HepG2 (cell line): ENCODE measurements at regions not wholly inside any gene's neighbourhood (a gene's known extent, or its start where the extent isn't known, plus 50 kb on each side); places are given as distances from the start of the nearest gene placed in this dataset.

ENCODE experiments used
- DMAP1 ChIP-seq: IDR thresholded peaks from 2 replicates; pipeline ENCODE4 v1.6.1; 2016
- DNMT3B ChIP-seq: conservative IDR thresholded peaks from 2 replicates; pipeline ENCODE4 v1.6.1; 2016; ENCODE audit warnings: missing biosample characterization, control low read depth
- FOSL2 ChIP-seq: sonication (generic); formaldehyde crosslinking; IDR thresholded peaks from 2 replicates; pipeline ENCODE4 v1.4.0; 2020; ENCODE audit warnings: missing genetic modification reagents
- MAFG ChIP-seq: sonication (generic); formaldehyde crosslinking; IDR thresholded peaks from 2 replicates; pipeline ENCODE4 v1.5.1; 2020; ENCODE audit warnings: mild to moderate bottlenecking, missing genetic modification reagents
- MXD4 ChIP-seq: IDR thresholded peaks from 2 replicates; pipeline ENCODE4 v1.6.1; 2016; ENCODE audit warnings: mild to moderate bottlenecking, missing biosample characterization, missing genetic modification reagents
- NCOR1 ChIP-seq: fragments of 200-600 bp; sonication (generic); IDR thresholded peaks from 2 replicates; pipeline ENCODE4 v1.7.0; 2017; ENCODE audit warnings: antibody characterized with exemption, low read length, borderline replicate concordance
- NR3C1 ChIP-seq: sonication (generic); formaldehyde crosslinking; IDR thresholded peaks from 2 replicates; pipeline ENCODE4 v1.4.0; 2020; ENCODE audit warnings: missing genetic modification reagents
- PBX2 ChIP-seq: IDR thresholded peaks from 2 replicates; pipeline ENCODE4 v1.6.1; 2016; ENCODE audit warnings: control low read depth
- PLSCR1 ChIP-seq: sonication (generic); formaldehyde crosslinking; IDR thresholded peaks from 2 replicates; pipeline ENCODE4 v1.5.0; 2020; ENCODE audit warnings: missing genetic modification reagents, mild to moderate bottlenecking, borderline replicate concordance
- POGK ChIP-seq: sonication (generic); formaldehyde crosslinking; conservative IDR thresholded peaks from 2 replicates; pipeline ENCODE4 v1.8.0; 2022; ENCODE audit warnings: mild to moderate bottlenecking, moderate library complexity, missing genetic modification reagents
- PPARG ChIP-seq: conservative IDR thresholded peaks from 2 replicates; pipeline ENCODE4 v1.6.1; 2016; ENCODE audit warnings: missing biosample characterization, missing genetic modification reagents
- ZBED4 ChIP-seq: sonication (generic); formaldehyde crosslinking; IDR thresholded peaks from 2 replicates; pipeline ENCODE4 v1.4.0; 2020; ENCODE audit warnings: missing genetic modification reagents, borderline replicate concordance
- ZBTB43 ChIP-seq: sonication (generic); formaldehyde crosslinking; conservative IDR thresholded peaks from 2 replicates; pipeline ENCODE4 v1.4.0; 2020; ENCODE audit warnings: missing genetic modification reagents
- ZC3H4 ChIP-seq: sonication (generic); formaldehyde crosslinking; IDR thresholded peaks from 2 replicates; pipeline ENCODE4 v1.4.0; 2020; ENCODE audit warnings: missing genetic modification reagents, borderline replicate concordance
- ZFP90 ChIP-seq: sonication (generic); formaldehyde crosslinking; IDR thresholded peaks from 2 replicates; pipeline ENCODE4 v1.8.0; 2022; ENCODE audit warnings: missing genetic modification reagents, mild to moderate bottlenecking, inconsistent platforms, borderline replicate concordance
- ZHX1 ChIP-seq: sonication (generic); formaldehyde crosslinking; IDR thresholded peaks from 2 replicates; pipeline ENCODE4 v1.8.1; 2022; ENCODE audit warnings: low read depth, mild to moderate bottlenecking, missing genetic modification reagents
- ZNF124 ChIP-seq: sonication (generic); formaldehyde crosslinking; IDR thresholded peaks from 2 replicates; pipeline ENCODE4 v1.4.0; 2020; ENCODE audit warnings: missing genetic modification reagents
- ZNF543 ChIP-seq: sonication (generic); formaldehyde crosslinking; IDR thresholded peaks from 2 replicates; pipeline ENCODE4 v1.4.0; 2020; ENCODE audit warnings: mild to moderate bottlenecking, missing genetic modification reagents
- ZNF772 ChIP-seq: sonication (generic); formaldehyde crosslinking; IDR thresholded peaks from 2 replicates; pipeline ENCODE4 v1.5.0; 2020; ENCODE audit warnings: mild to moderate bottlenecking, missing genetic modification reagents

GRCh38 chr12:115398311-115398781 is 714.4 kb upstream of the TBX3 start (continued):
- TF ChIP-seq ZC3H4 (no peak), NCOR1 (no peak), PLSCR1 (CRISPR knock-in tag) (no peak), MAFG (no peak), ZBTB43 (no peak), ZBED4 (CRISPR knock-in tag) (no peak), ZNF772 (CRISPR knock-in tag) (no peak), DNMT3B (CRISPR knock-in tag) (no peak), PPARG (CRISPR knock-in tag) (peak; percentile 71), FOSL2 (peak; percentile 71), ZHX1 (CRISPR knock-in tag) (no peak), DMAP1 (no peak), ZFP90 (CRISPR knock-in tag) (no peak), PBX2 (CRISPR knock-in tag) (no peak), NR3C1 (no peak), POGK (0 out of 2 replicates have a peak, but pooled peaks have one; percentile 37), ZNF124 (no peak), ZNF543 (CRISPR knock-in tag) (no peak), MXD4 (no peak)
